CD4-positive, alpha-beta T cell (primary cell): ENCODE measurements at regions not wholly inside any gene's neighbourhood (a gene's known extent, or its start where the extent isn't known, plus 50 kb on each side); places are given as distances from the start of the nearest gene placed in this dataset.

ENCODE experiments used
- ATAC-seq: fragments of 200-7000 bp; cut with Tn5 transposase; one replicate; pipeline ENCODE4 v1.10.0; 2022; ENCODE audit warnings: mild to moderate bottlenecking; ENCODE audit not compliant: poor library complexity
- CTCF ChIA-PET: fragments of 350-600 bp; sonication (Branson Sonifier 250); formaldehyde crosslinking; loops from one replicate; lab custom pipeline; 2021; ENCODE audit warnings: antibody characterized with exemption, inconsistent platforms; lab: Charles Lee
- POLR2A ChIA-PET: fragments of 350-600 bp; sonication (Branson Sonifier 250); formaldehyde crosslinking; loops from one replicate; lab custom pipeline; 2021; ENCODE audit warnings: antibody characterized with exemption, inconsistent platforms; lab: Charles Lee
- DNase-seq, 14 experiments: peaks; one replicate each; pipeline ENCODE4 v3.0.0-alpha.2; 2013 to 2020; ENCODE audit warnings: mixed read lengths in 2 of 14
- H3K27ac ChIP-seq, 2 donors: one replicate each; pipeline versions ENCODE4 v1.5.1 to v1.7.0; 2013; ENCODE audit warnings: low read length in 2 of 2, low read depth in 1 of 2, mild to moderate bottlenecking in 1 of 2
- H3K27me3 ChIP-seq, 2 experiments: 1 replicate in 1 of 2; 2 replicates in 1 of 2; pipeline versions ENCODE4 v1.6.1 to v1.7.0; 2013; ENCODE audit warnings: low read length in 2 of 2, control low read depth in 1 of 2, mild to moderate bottlenecking in 1 of 2, moderate library complexity in 1 of 2; ENCODE audit not compliant: insufficient read depth in 2 of 2, control insufficient read depth in 1 of 2
- H3K36me3 ChIP-seq: one replicate; pipeline ENCODE4 v1.6.1; 2013; ENCODE audit warnings: low read length, control low read depth; ENCODE audit not compliant: insufficient read depth
- H3K4me1 ChIP-seq: one replicate; pipeline ENCODE4 v1.6.1; 2013; ENCODE audit warnings: low read length, control low read depth; ENCODE audit not compliant: insufficient read depth
- H3K4me3 ChIP-seq: one replicate; pipeline ENCODE4 v1.5.1; 2013; ENCODE audit warnings: mild to moderate bottlenecking, low read length, moderate library complexity
- H3K9me3 ChIP-seq, 2 experiments: 1 replicate in 1 of 2; 2 replicates in 1 of 2; pipeline versions ENCODE4 v1.6.1 to v1.7.0; 2013; ENCODE audit warnings: low read length in 2 of 2, mild to moderate bottlenecking in 2 of 2, control low read depth in 1 of 2, moderate library complexity in 1 of 2; ENCODE audit not compliant: control insufficient read depth in 1 of 2, insufficient read depth in 1 of 2
- H3K27ac Mint-ChIP-seq: one replicate; pipeline ENCODE4 v1.8.0; 2020; ENCODE audit warnings: mixed read lengths
- H3K27me3 Mint-ChIP-seq: one replicate; pipeline ENCODE4 v1.8.0; 2021; ENCODE audit warnings: mixed read lengths
- H3K36me3 Mint-ChIP-seq: one replicate; pipeline ENCODE4 v1.8.0; 2021; ENCODE audit warnings: low read depth, mixed read lengths
- H3K4me1 Mint-ChIP-seq: one replicate; pipeline ENCODE4 v1.8.0; 2021; ENCODE audit warnings: low read depth, mixed read lengths
- H3K4me3 Mint-ChIP-seq: one replicate; pipeline ENCODE4 v1.8.0; 2020; ENCODE audit warnings: mild to moderate bottlenecking, mixed read lengths
- H3K9me3 Mint-ChIP-seq: one replicate; pipeline ENCODE4 v1.8.0; 2020; ENCODE audit warnings: mixed read lengths
- intact Hi-C, 2 experiments: fragments of 100-400 bp; cut with DNase I in 1 of 2; cut with micrococcal nuclease in 1 of 2; formaldehyde crosslinking; loops; one replicate each; pipeline versions ENCODE4 v1.15.1 to v1.9.0; 2023 to 2025; cut with DNase I, micrococcal nuclease
- TF ChIP-seq, protein P1 (sequence below): fragments of 200-600 bp; IDR thresholded peaks from one replicate; pipeline ENCODE4 v1.8.0; 2022; ENCODE audit warnings: antibody characterized with exemption, mild to moderate bottlenecking

DNA sequence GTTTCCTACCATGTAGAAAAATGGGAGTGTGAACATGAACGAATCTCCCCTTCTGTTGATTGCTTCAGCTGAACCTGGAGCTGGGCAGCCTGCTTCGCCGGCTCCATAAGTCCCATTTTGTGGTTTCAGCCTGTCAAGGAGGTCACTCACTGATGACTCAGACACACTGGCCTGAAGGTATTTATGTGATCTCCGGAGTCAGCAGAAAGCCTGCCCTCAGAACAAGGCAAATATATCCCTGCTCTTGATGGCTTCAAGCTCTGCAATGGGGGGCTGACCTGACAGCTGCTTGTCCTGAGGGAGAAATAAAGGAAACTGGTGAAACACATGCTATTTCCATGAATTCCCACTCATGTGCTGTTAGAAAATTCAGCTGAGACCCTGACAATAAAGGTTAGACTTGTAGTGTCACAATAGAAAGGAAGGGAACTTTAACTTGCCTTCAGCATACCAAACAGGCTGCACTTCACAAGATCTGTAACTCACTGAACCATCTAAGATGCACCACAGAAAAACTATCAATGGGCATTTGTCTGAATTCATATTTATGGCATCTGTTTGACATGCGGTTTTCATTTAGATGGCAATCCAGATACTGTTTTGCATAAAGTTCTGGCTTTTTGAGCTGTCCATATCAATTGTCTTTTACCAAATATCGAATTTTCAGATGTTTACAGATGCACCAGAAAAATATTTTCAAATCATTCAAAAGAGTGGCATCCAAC, 282.0 kb upstream of the VEPH1 start:
- TF ChIP-seq, protein P1, sequence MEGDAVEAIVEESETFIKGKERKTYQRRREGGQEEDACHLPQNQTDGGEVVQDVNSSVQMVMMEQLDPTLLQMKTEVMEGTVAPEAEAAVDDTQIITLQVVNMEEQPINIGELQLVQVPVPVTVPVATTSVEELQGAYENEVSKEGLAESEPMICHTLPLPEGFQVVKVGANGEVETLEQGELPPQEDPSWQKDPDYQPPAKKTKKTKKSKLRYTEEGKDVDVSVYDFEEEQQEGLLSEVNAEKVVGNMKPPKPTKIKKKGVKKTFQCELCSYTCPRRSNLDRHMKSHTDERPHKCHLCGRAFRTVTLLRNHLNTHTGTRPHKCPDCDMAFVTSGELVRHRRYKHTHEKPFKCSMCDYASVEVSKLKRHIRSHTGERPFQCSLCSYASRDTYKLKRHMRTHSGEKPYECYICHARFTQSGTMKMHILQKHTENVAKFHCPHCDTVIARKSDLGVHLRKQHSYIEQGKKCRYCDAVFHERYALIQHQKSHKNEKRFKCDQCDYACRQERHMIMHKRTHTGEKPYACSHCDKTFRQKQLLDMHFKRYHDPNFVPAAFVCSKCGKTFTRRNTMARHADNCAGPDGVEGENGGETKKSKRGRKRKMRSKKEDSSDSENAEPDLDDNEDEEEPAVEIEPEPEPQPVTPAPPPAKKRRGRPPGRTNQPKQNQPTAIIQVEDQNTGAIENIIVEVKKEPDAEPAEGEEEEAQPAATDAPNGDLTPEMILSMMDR: no peak
- Histone ChIP-seq H3K27me3 (no peaks in the 10 kb centered on the region), H3K4me1 (no peaks in the 10 kb centered on the region), H3K27ac (no peak overlapping the region), H3K9me3 (no peaks in the 10 kb centered on the region), H3K36me3 (no peaks in the 10 kb centered on the region), H3K4me3 (no peak overlapping the region)
- Mint-ChIP-seq H3K27me3 (no peaks in the 10 kb centered on the region), H3K36me3 (no peaks in the 10 kb centered on the region), H3K4me3 (no peak overlapping the region), H3K9me3 (peaks cover 2% of the 10 kb centered on the region), H3K27ac (no peak overlapping the region), H3K4me1 (no peaks in the 10 kb centered on the region)
- intact Hi-C loops: no loop called here
- no peak for DNase-seq
- no peak for ATAC-seq
- ChIA-PET POLR2A (no interaction called here), CTCF (no interaction called here)

DNA sequence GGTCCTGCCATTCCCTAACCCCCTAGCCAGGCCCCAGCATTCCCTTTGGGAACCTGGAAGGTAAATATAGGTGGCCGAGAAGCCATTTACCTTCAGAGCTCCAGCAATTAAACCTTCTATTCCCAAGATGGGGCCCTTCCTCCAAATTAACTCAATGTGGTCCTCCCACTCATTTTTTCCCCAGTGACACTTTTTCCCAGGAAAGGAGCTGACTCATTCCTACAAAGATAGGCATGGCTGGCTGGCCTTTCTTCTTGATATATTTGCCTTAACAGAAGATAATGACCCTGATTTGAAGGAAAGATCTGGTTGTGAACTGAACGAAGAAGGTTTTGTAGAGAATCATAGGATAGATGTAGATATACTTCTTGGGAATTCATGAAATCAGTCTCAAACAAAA, 279.0 kb upstream of the VEPH1 start:
- Mint-ChIP-seq H3K4me1 (no peaks in the 10 kb centered on the region), H3K27ac (no peak overlapping the region), H3K36me3 (no peaks in the 10 kb centered on the region), H3K27me3 (no peaks in the 10 kb centered on the region), H3K4me3 (no peak overlapping the region), H3K9me3 (no peaks in the 10 kb centered on the region)
- intact Hi-C loops: no loop called here
- Histone ChIP-seq H3K4me1 (no peaks in the 10 kb centered on the region), H3K9me3 (no peaks in the 10 kb centered on the region), H3K4me3 (no peak overlapping the region), H3K36me3 (no peaks in the 10 kb centered on the region), H3K27me3 (no peaks in the 10 kb centered on the region), H3K27ac (no peak overlapping the region)
- POLR2A ChIA-PET: no interaction called here
- ATAC-seq: no peak
- CTCF ChIA-PET: no interaction called here
- no peak for DNase-seq
- TF ChIP-seq, protein P1: no peak

DNA sequence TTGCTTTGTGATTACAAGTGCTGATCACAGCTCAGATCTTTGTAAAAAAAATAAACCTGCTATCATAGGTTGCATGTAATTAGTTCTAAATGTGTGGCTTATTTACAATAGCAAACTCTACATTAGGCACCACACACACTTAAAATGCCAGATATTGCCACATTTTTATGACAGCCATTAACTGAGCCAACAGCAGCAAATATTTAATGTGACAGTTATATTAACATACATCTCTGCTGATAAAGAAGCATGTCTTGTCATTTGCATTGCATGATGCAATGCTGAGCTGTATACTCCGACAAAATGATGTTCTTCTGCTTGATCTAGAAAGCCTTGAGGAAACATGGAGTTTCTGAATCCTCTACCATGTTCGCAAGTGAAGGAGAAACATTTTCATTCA, 273.6 kb upstream of the VEPH1 start:
- no peaks in the 10 kb centered on the region for H3K27me3 ChIP-seq
- H3K27ac ChIP-seq: no peak overlapping the region
- Mint-ChIP-seq H3K4me1 (no peaks in the 10 kb centered on the region), H3K36me3 (no peaks in the 10 kb centered on the region), H3K27ac (no peak overlapping the region), H3K9me3 (no peaks in the 10 kb centered on the region), H3K4me3 (no peak overlapping the region), H3K27me3 (no peaks in the 10 kb centered on the region)
- TF ChIP-seq, protein P1: no peak
- H3K9me3 ChIP-seq: no peaks in the 10 kb centered on the region
- no peaks in the 10 kb centered on the region for H3K36me3 ChIP-seq
- no peak overlapping the region for H3K4me3 ChIP-seq
- ATAC-seq (no peak), DNase-seq (no peak)
- POLR2A ChIA-PET: no interaction called here
- intact Hi-C loops: no loop called here
- H3K4me1 ChIP-seq: no peaks in the 10 kb centered on the region
- CTCF ChIA-PET: no interaction called here
